HG03045 (cell line): ENCODE measurements at regions not wholly inside any gene's neighbourhood (a gene's known extent, or its start where the extent isn't known, plus 50 kb on each side); places are given as distances from the start of the nearest gene placed in this dataset.
"Not testable (repeated sequence)": the region's sequence is repeated elsewhere in the genome, so short reads cannot be mapped to it uniquely, and the experiment has no call there.

ENCODE experiments used
- ATAC-seq: cut with Tn5 transposase; IDR thresholded peaks from one replicate; pipeline ENCODE4 v1.9.1; 2021; ENCODE audit warnings: mild to moderate bottlenecking, moderate library complexity; ENCODE audit not compliant: unreplicated experiment

GRCh38 chr6:132199343-132199742 is 201.9 kb downstream of the MOXD1 start:
- no peak for ATAC-seq

DNA sequence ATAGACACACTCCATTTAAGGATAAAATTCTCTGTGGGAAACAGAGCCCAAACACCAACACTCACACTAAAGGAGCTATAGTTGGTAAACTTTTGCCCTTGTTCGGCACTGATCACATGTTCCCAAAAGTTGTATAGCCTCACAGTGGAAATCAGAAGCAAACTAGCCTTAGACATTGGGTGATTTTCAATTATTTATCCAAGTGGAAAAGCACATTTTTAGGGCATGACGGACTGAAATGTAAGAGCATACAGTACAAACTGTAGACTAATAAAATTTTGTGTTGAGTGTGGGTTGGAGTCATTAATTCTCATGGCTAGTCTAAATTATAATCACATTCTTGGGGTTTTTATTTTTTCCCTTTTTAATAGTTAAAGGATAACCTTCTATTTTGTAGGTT is 202.4 kb downstream of the MOXD1 start:
- ATAC-seq: no peak

DNA sequence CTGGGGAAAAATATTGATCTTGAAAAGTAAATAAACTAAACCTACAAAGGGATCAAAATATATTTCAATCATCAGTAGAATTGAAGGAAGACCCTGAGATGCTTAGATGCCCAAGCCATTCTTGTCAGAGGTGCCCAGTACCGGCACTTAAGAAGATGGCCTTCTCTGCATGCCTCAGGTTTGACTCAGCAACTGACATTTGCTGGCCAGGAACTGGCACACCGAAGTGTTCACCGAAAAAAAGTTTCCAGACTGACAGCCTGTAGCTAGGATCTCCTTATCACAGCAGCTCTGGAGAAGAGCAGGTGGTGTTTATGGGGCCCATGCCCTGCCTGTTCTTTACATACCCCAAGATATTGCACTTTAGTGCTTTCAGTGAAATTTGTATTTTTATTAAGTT is 203.2 kb downstream of the MOXD1 start:
- ATAC-seq: no peak

DNA sequence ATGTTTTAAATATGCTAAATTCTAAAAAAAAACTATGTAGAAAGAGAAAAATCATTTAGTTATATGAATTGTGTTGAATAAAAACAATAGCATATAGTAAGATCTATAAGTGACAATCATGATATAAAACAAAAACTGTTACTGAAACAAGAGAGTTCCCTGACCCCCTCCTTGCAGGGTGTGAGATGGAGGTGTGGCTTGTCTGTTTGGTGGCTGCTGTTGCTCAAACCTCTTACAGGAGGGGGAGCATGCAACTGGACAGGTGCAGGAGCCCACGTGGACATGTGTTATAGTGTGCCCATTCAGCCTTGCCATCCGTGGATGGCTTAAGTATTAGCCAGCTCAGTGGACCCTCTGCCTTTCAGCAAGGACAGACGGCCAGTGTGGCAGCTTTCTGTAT is 206.7 kb downstream of the MOXD1 start:
- ATAC-seq: no peak

GRCh38 chr6:132192631-132193030 is 208.6 kb downstream of the MOXD1 start:
- ATAC-seq: no peak

DNA sequence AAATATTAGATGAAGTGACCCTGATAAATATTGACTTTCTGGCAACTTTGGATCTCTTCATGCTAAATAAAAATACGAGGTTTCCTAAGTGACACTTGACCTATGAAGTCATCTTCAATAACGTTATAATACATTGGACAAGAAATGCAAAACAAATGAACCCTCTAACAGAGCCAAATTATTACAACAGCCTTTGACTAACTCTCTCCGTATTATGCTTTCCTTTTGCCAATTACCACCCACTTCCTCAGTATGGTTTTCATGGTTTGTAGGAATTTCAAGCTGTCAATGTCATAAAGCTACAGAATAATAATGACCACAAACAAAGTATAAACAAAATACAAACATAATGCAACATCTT is 210.5 kb downstream of the MOXD1 start:
- ATAC-seq: no peak

- ATAC-seq: no peak
These were observed 211.0 kb downstream of the MOXD1 start for GRCh38 chr6:132190097-132190814.

GRCh38 chr6:132188556-132189264 is 212.6 kb downstream of the MOXD1 start:
- no peak for ATAC-seq

DNA sequence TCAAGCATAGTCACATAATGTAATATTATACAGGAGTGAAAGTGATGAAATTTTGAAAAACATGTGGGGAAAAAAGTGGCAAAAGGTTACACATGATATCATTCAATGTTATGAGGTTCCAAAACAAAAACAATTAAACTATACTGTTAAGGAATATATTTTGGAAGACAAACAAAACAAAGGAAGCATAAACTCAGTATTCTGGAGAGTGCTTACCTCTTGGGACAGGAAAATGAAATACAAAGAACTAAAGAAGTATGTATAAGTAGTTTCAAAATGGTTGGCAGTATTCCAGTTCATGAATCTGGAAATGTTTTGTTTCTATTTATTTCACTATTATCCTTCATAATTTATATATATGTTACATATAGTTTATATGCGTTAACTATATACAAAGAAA is 213.5 kb downstream of the MOXD1 start:
- ATAC-seq: no peak

- not testable (repeated sequence) for ATAC-seq
These were observed 216.3 kb downstream of the MOXD1 start for GRCh38 chr6:132184966-132185365.

DNA sequence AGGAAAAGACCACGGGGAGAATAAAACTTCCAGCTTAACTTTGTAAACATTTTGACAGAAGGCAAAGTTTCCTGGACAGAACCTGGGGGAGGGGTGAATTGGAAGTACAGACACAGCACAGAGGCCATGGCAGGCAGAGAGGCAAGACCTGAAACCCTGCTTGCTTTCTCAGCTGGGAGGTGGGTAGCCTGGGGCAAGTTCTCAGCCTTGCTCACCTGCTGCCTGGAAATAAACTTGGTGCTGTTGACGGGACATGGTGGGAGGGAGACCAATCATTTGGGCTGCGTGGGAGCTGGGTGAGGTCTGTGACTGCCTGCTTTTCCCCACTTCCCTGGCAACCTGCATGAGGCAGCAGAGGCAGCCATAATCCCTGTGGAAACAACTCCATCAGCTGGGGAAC is 221.3 kb downstream of the MOXD1 start:
- ATAC-seq: no peak

DNA sequence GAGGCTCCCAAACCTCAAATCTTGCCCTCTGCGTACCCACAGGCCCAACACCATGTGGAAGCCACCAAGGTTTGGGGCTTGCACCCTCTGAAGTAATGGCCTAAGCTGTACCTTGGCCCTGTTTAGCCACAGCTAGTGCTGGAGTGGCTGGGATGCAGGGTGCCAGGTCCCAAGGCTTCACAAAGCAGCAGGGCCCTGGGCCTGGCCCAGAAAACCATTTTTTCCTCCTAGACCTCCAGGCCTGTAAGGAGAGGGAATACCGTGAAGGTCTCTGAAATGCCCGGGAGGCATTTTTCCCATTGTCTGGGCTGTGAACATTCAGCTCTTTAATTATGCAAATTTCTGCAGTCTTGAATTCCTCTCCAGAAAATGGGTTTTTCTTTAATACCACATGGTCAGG is 223.7 kb upstream of the CCN2 start:
- no peak for ATAC-seq

GRCh38 chr6:132168961-132169360 is 217.8 kb upstream of the CCN2 start:
- ATAC-seq: no peak

DNA sequence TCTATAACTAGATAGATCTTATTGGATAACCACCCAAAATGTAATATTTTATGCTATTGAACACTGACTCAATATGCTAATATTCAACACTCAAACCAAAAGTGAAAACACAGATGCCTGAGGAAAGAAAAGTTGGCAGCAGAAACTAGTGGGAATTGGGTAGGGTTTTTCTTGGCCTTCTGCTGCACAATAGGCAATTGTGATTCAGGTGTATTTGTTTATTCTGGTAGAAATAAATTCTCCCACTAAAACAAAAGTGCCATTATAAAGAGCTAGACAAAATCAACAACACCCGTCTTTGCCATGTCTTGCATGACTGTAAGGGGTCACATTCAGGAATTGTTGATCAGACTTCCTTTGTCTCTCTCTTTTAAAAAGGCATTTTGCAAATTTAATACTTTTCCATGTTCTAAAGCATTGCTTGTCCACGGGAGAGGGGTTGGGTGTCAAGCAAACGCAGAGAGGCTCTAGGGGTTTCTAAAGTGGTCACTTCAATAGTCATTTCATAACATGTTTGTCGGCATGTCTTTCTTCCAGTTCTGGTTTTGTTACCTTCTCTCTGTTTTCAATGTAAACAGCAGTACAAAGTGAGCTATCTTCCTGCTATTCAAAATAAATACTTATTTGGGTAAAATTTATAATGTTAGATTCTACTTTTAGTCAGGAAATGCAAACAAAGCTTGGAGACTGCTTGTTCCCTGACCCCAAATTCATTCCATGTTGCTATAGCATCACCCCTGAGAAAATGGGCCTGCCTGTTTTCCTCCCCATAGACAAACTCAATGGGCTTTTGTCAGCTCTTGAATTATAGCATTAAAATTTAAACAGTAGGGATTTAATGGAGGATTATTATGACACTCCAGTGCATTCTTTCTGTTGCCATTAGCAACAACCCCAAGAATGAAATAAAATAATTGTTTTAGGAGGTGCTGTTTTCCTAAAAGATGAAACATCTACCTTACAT is 217.0 kb upstream of the CCN2 start:
- ATAC-seq: no peak

DNA sequence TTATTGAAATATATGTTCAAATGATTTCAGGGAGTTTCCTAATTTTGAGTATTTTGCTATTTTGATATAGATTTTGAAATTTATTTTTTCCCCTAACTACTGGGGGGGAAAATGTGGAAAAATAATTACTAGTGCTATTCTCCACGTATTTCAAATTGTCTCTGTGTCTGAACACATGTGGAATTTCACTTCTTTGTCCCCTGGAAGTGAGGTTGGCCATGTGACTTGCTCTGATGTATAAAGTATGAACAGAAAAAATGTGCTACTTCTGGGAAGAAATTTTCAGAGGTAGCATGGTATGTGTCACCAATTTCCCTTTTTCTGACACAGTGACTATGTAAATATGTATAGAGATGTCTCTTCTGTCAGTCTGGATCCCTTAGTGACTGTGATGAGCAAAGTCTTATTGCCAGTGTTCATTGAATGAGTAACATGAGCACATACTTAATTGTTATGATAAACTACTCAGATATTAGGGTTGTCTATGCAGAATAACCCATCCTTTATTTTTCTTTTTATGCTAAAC is 215.4 kb upstream of the CCN2 start:
- ATAC-seq: no peak

DNA sequence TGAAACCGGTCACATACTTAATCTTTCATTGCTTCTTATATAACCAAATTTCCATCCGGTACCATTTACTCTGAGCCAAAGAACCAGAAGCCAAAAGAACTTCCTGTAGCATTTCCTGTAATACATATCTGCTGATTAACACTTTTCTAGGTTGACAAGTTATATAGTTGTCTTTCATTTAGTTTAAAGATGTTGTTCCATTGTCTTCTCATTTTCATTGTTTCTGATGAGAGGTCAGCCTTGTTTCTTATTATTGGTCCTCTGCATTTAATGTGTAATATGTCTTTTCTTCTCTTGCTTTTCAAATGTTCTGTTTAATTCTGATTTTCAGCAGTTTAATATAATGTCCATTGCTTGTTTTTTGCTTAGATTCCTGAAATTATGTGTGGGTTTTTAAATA is 214.5 kb upstream of the CCN2 start:
- no peak for ATAC-seq

GRCh38 chr6:132161283-132161682 is 210.1 kb upstream of the CCN2 start:
- ATAC-seq: no peak

DNA sequence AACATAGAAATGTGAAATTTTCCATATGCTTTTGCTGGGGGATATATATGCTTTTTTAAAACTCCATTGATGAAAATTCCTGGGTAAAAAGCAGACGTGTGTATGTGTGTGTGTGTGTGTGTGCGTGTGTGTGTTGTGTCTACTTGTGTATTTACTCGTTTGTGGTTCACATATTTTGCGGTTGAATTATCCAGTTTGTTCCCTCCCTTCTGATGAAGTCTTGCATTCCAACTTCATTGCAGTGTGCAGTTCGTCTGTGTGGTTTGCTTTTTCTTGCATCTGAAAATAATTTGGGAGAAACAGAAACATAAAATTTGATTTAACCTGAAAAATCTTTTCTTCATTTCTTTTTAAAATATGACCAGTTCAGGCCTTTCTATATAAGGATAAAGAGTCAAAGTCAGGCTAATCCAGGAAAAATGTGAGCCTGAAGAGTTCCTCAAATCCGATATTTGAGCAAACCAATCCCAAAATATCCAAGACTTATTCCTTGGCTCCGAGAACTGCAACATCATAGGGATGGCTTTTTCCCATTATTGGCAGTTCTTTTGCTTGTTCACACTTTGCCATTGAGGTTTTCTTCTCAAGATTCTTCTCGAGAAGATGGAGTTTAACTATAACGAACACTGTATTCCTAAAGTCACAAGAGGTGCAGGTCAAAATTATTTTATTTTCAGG is 202.2 kb upstream of the CCN2 start:
- ATAC-seq: no peak

DNA sequence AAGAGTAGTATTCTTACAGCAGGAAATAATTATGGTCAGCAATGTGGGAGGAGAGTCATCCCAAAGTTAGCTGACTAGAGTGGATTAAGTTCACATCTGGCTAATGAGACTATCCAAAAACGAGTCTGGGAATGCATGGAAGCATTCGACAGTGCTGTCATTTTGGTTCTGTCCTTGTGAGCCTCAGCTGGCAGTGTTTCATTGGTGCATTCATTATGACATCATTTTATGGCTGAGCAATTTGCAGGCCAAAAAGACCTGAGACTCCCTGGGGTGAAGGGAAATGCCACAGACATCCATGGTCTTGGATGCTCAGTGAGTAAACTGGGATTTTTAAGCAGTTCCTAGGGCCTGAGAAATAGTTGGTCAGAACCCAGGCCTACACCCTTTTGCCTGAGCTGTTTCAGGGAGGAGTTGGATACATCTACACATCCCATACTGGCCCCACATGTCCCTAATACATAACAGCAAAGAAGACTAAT is 196.4 kb upstream of the CCN2 start:
- ATAC-seq: no peak

GRCh38 chr6:132144456-132144855 is 193.3 kb upstream of the CCN2 start:
- ATAC-seq: no peak

- ATAC-seq: no peak
These were observed 192.1 kb upstream of the CCN2 start for GRCh38 chr6:132143258-132143657.
